ENCODE measurements at regions not wholly inside any gene's neighbourhood (a gene's known extent, or its start where the extent isn't known, plus 50 kb on each side); places are given as distances from the start of the nearest gene placed in this dataset.

GRCh38 chr1:200252531-200252930 is 157.3 kb downstream of the ZNF281 start:
- H3K4me1 Mint-ChIP-seq (ENCODE audit: insufficient read depth, unreplicated experiment): no peaks in the 10 kb centered on the region
- CTCF ChIA-PET: interaction anchor here (0.6 to 0.8 kb wide), 3 partner anchors 29 to 1248 kb away, joined by 3 to 4 read pairs (median 4); no protein-coding TSS in a partner anchor
- TF ChIP-seq, protein P1, sequence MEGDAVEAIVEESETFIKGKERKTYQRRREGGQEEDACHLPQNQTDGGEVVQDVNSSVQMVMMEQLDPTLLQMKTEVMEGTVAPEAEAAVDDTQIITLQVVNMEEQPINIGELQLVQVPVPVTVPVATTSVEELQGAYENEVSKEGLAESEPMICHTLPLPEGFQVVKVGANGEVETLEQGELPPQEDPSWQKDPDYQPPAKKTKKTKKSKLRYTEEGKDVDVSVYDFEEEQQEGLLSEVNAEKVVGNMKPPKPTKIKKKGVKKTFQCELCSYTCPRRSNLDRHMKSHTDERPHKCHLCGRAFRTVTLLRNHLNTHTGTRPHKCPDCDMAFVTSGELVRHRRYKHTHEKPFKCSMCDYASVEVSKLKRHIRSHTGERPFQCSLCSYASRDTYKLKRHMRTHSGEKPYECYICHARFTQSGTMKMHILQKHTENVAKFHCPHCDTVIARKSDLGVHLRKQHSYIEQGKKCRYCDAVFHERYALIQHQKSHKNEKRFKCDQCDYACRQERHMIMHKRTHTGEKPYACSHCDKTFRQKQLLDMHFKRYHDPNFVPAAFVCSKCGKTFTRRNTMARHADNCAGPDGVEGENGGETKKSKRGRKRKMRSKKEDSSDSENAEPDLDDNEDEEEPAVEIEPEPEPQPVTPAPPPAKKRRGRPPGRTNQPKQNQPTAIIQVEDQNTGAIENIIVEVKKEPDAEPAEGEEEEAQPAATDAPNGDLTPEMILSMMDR (IDR thresholded peaks at IDR 0.05; ENCODE audit: unreplicated experiment): no peak
- POLR2A ChIA-PET: interaction anchor here (0.7 to 1.9 kb wide), 2 partner anchors 12 to 52 kb away, joined by 3 to 7 read pairs; no protein-coding TSS in a partner anchor
- BruUV-seq (replicated peaks): no TSS peak
- no peaks in the 10 kb centered on the region for H3K36me3 Mint-ChIP-seq (ENCODE audit: insufficient read depth, unreplicated experiment)
- intact Hi-C loops (cut with micrococcal nuclease): no loop called here
- no peak overlapping the region for H3K27ac Mint-ChIP-seq (ENCODE audit: low read depth, unreplicated experiment)
- H3K9me3 Mint-ChIP-seq (ENCODE audit: unreplicated experiment): no peaks in the 10 kb centered on the region
- no peak overlapping the region for H3K4me3 Mint-ChIP-seq (ENCODE audit: unreplicated experiment)
- H3K27me3 Mint-ChIP-seq (ENCODE audit: insufficient read depth, unreplicated experiment): no peaks in the 10 kb centered on the region
- no peak for DNase-seq (ENCODE audit: unreplicated experiment)

DNA sequence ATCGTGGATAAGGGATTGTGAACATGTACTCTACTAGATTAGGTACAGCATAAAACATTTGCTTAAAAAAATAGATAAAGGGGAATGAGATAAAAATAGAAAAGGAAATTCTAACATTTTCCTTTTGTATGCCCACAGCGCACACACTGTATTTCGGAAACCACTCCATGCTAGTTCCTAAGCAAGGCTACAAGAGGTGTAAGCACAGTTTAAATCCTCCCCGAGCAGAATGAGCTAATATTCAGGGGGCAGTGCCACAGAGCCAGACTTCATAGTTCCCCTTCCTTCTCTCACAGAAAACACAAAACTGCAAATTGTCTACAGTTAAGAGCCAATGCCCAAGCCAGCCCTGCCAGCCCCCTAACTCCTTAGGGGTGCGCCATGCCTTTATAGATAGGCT is 159.4 kb downstream of the ZNF281 start:
- no peaks in the 10 kb centered on the region for H3K27me3 Mint-ChIP-seq (ENCODE audit: insufficient read depth, unreplicated experiment)
- CTCF ChIA-PET: interaction anchor here (0.6 to 0.7 kb wide), 2 partner anchors 100 to 1159 kb away, joined by 3 read pairs; no protein-coding TSS in a partner anchor
- H3K27ac Mint-ChIP-seq (ENCODE audit: low read depth, unreplicated experiment): no peak overlapping the region
- TF ChIP-seq, protein P1 (IDR thresholded peaks at IDR 0.05; ENCODE audit: unreplicated experiment): no peak
- H3K4me3 Mint-ChIP-seq (ENCODE audit: unreplicated experiment): no peak overlapping the region
- no peaks in the 10 kb centered on the region for H3K9me3 Mint-ChIP-seq (ENCODE audit: unreplicated experiment)
- POLR2A ChIA-PET: interaction anchor here (0.6 kb wide), 1 partner anchor 670 kb away, joined by 3 read pairs; no protein-coding TSS in a partner anchor
- no peaks in the 10 kb centered on the region for H3K36me3 Mint-ChIP-seq (ENCODE audit: insufficient read depth, unreplicated experiment)
- intact Hi-C loops (cut with micrococcal nuclease): no loop called here
- H3K4me1 Mint-ChIP-seq (ENCODE audit: insufficient read depth, unreplicated experiment): peaks cover 2% of the 10 kb centered on the region
- no TSS peak for BruUV-seq (replicated peaks)
- no peak for DNase-seq (ENCODE audit: unreplicated experiment)

DNA sequence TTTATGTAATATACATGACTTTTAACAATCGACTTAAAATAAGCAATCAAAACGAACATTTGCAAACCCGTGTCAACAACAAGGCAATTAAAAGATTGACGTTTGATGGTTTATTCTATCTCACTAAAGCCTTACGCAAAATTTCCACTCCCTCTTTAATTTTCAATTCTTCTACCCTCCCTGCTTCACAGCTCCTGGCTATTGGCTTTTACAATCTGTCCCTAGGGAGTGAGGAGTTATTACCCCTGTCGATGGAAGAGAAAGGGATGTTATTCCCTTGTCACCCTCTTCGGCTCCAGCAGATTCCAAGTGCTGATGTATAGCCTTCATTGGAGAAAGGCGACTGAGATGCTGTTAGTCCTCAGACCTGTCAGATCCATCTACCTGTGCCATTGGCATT is 161.3 kb downstream of the ZNF281 start:
- TF ChIP-seq, protein P1 (IDR thresholded peaks at IDR 0.05; ENCODE audit: unreplicated experiment): no peak
- H3K4me3 Mint-ChIP-seq (ENCODE audit: unreplicated experiment): no peak overlapping the region
- H3K27me3 Mint-ChIP-seq (ENCODE audit: insufficient read depth, unreplicated experiment): no peaks in the 10 kb centered on the region
- BruUV-seq (replicated peaks): no TSS peak
- peaks cover 5% of the 10 kb centered on the region for H3K4me1 Mint-ChIP-seq (ENCODE audit: insufficient read depth, unreplicated experiment)
- ChIA-PET POLR2A (no interaction called here), CTCF (interaction anchor here (1.5 to 3.8 kb wide), 2 partner anchors 10 to 31 kb away, joined by 3 to 16 read pairs; no protein-coding TSS in a partner anchor)
- DNase-seq (ENCODE audit: unreplicated experiment): no peak
- H3K27ac Mint-ChIP-seq (ENCODE audit: low read depth, unreplicated experiment): no peak overlapping the region
- H3K9me3 Mint-ChIP-seq (ENCODE audit: unreplicated experiment): no peaks in the 10 kb centered on the region
- intact Hi-C loops (cut with micrococcal nuclease): no loop called here
- H3K36me3 Mint-ChIP-seq (ENCODE audit: insufficient read depth, unreplicated experiment): no peaks in the 10 kb centered on the region

DNA sequence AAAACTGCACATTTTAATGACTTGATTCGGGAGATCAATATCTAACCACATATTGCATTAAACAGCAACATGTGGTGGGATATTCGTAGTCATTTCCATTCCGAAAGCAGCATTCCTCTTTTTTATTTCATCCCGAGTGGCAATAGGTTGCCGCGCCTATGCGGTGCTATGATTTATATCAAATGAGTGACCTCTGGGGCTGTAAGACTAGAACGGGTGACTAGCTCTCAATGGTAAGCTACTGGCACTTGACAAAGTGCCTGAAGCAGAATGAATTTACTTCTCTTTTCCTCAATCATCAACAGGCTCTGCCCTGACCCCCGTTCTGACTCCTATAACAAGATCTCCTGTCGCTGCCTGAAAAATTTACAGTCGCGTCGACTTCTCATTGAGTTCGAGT is 162.3 kb downstream of the ZNF281 start:
- POLR2A ChIA-PET: no interaction called here
- no peaks in the 10 kb centered on the region for H3K36me3 Mint-ChIP-seq (ENCODE audit: insufficient read depth, unreplicated experiment)
- no TSS peak for BruUV-seq (replicated peaks)
- peaks cover 5% of the 10 kb centered on the region for H3K4me1 Mint-ChIP-seq (ENCODE audit: insufficient read depth, unreplicated experiment)
- DNase-seq (ENCODE audit: unreplicated experiment): no peak
- no peak overlapping the region for H3K27ac Mint-ChIP-seq (ENCODE audit: low read depth, unreplicated experiment)
- no peak overlapping the region for H3K4me3 Mint-ChIP-seq (ENCODE audit: unreplicated experiment)
- no peaks in the 10 kb centered on the region for H3K27me3 Mint-ChIP-seq (ENCODE audit: insufficient read depth, unreplicated experiment)
- CTCF ChIA-PET: interaction anchor here (0.7 to 3.8 kb wide), 3 partner anchors 11 to 241 kb away, joined by 3 to 16 read pairs (median 3); no protein-coding TSS in a partner anchor
- intact Hi-C loops (cut with micrococcal nuclease): no loop called here
- no peaks in the 10 kb centered on the region for H3K9me3 Mint-ChIP-seq (ENCODE audit: unreplicated experiment)
- TF ChIP-seq, protein P1 (IDR thresholded peaks at IDR 0.05; ENCODE audit: unreplicated experiment): no peak

Measured in MCF 10A (cell line).